Hematopoietic multipotent progenitor cell (in vitro differentiated cells): ENCODE measurements at regions not wholly inside any gene's neighbourhood (a gene's known extent, or its start where the extent isn't known, plus 50 kb on each side); places are given as distances from the start of the nearest gene placed in this dataset.

Source experiments
- DNase-seq, 3 donors: peaks; one replicate each; pipeline ENCODE4 v3.0.0-alpha.2; 2011 to 2015; ENCODE audit warnings: low read depth in 2 of 3, low spot score in 2 of 3

DNA sequence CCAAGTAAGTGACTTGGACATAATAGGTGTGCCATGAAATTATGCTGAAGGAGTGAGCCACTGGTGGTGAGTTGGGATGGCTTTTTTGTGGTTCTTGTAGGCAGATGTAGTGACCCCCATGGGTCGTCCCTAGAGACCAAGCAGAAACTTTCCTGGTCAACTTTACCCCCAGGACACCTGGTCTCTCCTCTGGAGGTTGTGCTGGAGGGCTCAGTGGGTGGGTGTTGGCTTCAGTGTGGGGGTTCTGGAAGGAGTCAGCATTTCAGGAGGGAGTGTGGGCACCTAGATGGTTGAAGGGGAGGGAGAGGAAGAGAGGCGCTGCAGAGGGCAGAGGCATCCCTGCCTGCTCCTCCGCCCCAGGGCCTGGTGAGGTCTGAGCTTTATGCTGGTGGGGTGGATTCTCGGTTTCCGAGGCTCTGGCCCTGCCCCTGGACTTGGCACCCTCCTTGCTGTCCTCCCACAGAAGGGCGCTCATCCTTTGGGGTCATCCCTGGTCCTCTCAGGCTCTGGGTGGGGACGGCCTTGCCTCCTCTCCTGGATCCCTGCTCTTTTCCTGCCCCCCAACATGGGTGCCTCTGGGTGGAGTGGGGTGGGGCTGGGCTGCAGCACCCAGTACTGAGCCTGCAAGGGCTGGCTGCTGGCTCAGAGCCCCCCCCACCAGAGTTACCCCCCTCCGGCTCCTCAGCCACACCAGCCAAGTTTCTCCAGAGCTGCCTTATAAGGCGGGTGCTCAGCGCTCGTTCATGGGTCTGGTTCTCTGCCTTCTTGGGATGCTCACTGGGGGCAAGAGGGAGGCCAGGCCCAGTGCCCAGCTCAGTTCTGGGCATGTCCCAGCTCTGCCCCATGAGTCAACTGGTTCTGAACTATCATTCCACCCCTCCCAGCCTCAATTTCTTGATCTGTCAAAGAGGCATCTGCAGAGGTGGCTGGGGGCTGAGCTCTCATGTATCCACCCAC, 266.8 kb downstream of the SEC14L1 start:
- no peak for DNase-seq

DNA sequence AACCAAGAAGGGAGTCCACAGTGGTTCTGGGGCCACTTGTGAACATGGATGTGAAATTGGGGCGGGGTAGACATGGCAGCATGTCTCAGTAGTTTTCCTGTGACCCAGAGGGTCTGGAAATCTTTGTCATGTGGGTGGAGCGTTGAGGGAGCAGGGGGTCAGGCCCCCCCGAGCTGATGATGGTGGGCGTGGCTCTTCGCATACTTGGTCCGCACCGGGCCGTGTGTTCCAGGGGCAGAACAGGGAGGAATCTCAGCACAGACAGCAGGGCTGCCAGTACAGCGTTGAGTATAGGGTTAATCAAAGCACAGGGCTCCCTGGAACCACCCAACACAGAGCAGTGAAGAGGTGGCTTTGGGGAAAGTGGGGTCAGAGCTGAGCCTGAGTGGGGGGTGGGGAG, 267.5 kb downstream of the SEC14L1 start:
- DNase-seq, result no peak

DNA sequence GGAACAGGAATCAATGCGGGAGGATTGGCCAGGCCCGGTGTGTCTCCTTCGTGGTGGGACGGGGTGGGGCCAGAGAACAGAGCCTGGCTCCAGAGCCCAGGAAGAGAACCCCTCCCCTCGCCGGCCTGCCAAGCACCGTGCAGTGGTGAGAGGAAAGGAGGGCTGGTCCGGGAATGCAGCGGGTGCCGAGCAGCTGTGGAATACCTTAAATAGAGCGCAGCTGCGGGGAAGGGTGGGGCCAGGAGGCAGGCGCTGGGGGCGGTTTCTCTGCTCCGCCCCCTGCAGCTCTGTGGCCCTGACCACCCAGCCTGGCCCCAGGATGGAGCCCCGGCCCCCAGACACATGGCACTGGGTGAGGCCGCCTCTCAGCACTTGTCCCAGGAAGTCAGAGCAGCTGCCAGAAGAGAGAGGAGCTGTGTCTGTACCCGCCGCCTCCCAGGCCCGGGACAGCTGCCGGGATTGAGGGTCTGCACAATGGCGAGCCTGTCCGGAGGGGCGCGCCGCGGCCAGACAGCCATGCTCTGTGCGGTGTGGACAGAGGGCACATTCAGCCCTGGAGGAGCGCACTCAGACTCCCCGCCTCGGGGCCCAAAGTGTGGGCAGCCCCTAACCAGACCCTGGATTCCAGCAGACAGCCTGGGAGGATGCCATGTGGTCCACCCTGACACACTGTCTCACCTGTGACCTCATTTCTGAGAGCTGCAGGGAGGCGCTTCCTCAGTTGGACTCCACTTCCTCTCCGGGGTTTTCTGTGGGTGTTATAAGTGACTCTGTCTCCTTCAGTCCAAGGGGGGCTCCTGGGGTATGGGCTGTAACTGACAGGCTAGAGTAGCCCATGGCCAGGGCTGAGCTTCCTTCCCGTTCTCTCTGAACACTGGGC, 268.8 kb downstream of the SEC14L1 start:
- no peak for DNase-seq

DNA sequence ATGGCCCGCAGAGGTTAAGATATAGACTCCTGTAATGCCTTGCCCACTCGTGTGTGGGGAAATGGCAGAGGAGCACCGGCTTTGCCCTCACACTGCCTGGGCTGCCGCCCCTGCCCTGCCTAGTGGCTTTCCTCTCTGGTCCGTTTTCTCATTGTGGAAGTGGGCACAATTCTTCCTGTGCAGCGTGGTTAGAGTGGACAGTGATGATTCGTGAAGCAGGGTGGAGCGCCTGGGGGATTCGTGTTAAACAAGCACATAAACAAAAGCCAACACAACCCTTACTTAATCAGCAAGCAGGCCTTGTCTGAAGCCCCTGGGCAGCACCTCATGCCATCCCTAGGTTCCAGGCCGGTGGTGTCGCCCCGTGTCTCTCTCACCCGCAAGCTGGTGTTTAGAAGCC, 269.7 kb downstream of the SEC14L1 start:
- DNase-seq, result no peak

DNA sequence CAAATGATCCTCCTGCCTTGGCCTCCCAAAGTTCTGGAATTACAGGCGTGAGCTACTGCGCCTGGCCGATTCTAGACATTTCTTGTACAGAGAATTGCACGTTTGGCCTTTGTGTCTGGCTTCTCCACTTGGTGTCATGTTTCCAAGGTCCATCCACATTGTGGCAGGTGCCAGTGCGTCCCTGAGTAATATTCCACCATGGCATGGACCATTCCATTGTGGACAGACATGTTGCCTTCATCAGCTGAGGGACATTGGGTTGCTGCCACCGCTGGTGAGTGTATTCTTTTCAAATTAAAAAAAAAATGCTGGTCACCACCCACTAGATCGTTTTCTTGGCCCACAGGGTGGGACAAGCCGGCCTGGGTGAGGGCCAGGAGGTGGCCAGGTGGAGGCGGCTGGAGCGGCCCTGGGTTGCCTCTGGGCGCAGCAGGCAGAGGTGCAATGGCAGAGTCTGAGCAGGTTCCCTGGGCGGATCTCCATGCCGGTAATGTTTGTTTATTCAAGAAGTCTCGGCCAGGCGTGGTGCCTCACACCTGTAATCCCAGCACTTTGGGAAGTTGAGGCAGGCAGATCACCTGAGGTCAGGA, 274.1 kb downstream of the SEC14L1 start:
- no peak for DNase-seq

DNA sequence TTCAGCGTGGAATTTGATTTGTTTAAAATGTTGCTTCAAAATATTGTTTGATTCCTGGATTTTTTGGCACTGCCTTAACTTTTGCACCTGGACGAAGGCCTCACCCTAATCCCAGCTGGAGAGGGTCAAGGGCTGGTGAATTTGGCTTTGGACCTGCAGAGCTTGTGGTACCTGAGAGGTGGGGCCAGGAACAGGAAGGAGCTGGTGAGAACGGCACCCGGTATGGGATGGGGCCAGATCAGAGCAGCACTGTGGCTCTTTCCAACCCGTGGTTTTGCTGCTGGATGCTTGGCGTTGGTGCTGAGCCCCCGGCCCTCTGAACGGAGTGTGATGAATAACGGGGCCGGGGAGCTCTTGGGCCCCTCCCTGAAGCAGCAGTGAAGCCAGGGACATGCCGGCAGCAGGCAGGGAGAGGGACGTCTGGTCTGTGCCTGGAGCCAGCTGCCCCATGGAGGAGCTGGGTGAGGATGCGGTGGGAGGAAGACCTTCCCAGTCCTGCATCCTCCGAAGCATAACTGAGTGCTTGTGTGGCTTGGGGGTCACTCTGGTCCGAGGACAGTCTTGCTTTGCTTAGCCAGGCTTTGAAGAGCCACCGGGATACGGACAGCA, 275.4 kb downstream of the SEC14L1 start:
- no peak for DNase-seq

DNA sequence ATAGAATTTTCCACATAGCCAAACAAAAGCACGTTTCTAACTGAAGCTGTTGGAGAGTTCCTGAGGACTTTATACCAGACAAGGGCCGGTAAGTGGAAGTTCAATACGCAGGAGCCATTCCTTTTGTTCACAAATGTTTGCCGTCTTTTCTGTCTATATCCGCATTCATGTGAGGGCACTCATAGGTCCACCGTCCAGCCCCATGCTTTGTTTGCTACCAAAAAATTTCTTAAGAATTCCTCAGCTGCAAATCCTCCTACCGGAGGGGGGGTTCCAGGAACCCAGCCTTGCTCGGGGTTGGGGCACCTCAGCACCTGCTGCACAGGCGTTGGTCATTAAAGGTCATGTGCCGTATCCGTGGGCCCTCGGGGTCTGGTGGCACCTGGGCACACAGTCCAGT, 276.8 kb downstream of the SEC14L1 start:
- DNase-seq, result no peak

DNA sequence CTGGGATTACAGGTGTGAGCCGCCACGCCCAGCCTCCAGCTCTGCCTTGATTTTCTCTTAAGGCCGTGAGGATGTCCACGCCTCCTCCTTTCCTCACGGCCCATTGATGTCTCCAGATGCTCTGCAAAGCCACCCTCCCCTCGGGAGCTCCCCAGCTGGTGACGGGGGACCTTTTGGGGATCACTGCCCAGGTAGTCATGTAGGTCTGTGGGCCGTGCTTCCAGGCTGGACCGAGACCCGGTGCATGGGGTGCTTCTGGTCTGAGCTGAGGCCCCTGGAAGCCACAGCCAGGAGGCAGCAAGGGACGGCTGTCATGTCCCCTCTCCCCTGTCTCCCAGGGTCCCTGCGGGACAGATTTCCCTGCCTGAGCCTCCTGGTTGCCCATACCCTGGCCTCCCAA, 277.8 kb downstream of the SEC14L1 start:
- DNase-seq, result no peak

DNA sequence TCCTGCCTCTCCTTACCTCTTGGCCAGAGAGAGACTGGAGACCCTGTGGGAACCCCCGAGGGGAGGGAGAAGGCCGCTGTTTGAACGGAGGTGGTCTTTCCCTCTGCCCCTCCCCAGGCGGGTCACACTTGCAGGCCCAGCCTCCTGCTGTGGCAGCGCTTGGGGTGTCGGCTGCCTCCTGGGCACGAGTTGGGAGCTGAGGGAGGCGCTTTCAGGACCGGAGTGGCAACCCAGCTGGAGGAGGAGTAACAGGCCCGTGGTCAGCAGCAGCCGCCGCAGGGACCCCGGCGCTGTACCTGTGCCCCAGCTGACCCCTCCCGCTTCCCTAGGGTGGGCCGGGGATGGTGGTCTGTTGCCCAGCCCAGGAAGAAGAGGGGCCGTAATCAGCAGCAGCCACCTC, 278.3 kb downstream of the SEC14L1 start:
- no peak for DNase-seq

DNA sequence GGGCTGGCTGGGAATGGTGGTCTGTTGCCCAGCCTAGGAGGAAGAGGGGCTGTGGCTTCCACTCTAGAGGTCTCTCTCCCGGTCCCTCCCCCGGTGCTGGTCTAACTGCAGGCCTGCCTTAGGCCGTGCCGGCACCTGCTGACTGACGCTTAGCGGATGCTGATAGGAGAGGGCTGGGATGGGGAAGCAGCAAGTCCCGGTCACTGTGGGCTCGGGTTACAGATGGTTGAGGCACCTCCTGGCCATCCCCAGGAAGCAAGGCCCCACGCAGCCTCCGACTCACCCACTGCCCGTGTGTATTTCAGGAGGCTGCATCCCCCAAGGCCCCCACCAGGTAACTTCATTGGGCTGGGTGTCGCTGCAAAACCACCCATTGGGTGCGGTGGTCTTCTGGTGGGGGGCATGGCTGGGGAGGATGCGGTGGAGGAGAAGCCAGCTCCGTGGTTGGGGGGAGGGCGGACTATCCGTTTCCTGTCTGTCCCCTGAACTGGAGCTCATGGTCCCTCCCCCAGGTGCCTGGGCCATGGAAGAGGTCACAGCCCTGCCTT, 278.9 kb downstream of the SEC14L1 start:
- DNase-seq, result no peak

DNA sequence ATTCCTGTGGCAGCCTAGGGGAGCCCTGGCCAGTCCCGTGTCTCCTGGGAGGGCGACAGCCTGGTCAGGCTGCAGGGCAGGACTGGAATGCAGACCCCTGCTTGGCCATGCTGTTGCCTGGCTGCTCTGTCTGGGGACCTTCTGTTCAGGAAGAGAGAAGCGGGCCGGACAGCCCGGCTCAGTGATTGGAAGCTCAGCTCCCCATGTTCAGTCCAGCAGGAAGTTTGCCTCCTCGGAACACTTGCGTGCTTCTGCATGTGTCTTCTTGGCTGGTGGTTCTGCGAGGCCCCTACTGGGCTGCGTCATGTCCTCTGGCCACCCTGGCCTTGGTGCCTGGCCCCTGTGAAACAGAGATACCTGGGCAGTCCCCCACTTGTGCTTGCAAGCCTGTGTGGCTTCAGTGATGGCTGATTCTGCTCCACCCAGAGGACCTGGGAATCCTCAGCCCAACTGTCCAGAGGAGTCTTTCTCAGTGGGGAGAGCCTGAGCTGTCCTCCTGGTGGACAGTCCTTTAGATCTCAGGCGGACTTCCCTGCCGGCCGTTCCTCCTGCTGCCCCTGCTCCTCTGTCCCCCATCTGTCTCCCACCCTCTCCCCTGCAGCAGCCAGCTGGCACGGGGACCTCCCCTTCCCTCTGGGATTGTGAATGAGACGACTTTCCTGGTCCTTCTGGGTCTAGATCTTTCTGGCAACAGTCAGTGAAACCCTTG, 279.5 kb downstream of the SEC14L1 start:
- DNase-seq, result no peak

DNA sequence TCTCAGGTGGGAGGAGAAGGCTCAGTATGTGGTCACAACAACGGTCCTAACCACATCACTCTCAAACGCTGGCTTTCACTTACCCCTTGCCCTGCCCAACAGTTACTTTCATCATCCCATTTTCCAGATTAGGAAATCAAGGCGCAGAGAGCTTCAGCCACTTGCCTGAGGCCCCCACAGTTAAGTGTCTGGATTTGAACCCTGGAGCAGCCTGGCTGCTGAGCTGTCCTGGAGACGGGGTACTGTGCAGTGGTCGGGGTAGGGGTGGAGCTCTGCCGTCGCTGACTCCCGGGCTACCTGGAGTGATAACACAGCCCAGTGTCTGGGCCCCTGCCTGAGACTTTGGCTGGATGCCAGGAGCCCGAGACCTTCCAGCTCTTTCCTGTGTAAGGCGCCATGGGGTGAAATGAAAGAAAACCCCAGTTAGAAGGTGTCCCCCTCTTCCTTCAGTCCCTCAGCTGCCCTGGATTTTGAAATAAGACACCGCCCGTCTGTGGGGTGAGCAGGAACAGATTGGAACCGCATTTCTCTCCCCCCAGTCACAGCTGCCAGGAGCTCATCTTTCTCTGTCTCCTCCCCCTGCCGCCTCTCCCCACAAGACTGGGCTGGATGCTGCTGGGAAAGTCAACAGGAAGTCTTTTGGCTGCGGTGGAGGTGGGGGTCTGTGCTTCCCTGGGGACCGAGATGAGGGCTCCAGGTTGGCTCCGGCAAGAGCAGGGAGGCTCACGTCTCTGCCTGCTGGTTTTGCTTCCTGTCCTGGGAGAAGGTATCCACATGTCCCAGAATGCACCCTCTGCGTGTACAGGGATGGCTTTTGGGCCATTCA, 280.2 kb downstream of the SEC14L1 start:
- DNase-seq, result peak in 1 of 3 donors; percentile 54

DNA sequence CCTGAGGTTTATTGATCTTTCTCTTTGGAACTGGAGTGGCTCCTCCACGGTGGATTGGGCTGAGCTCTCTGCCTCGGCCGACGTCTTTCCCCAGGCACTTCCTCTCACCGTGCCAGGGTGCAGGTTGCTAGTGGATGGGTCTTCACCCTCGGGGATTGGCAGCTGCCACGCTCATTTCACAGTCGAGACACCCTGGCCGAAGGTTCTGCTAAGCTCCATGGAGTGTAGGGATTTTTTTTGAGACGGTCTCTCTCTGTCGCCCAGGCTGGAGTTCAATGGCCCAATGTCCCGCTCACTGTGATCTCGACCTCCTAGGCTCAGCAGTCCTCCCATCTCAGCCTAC, 280.8 kb downstream of the SEC14L1 start:
- DNase-seq, result no peak

DNA sequence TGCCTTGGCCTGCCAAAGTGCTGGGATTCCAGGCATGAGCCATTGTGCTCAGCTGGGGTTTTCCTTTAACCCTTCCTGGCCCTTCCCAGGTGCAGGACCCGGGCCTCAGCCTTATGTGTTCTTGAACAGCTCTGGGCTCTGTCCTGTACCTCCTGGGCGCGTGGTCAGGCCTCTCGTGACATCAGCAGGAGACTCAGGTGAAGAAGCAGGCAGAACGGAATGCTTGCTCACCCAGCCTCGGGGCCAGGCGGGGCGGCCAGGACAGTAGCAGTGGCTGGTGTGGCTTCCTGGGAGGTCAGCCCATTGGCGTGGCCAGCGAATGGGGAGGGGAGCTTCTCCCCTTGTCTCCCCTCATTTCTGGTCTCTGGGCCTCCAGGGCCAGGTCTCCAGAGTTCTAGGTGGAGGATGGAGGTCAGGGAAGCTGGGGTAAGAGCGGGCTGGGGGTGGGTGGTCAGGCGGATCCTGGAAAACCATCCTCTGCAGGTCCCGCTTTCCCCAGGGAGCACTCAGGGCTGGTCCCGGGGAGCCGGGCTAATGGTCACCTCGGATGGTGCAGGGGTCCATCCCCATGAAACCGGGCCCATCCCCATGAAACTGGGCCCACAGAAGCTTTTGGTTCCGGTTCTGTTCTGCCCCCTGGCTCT, 281.5 kb downstream of the SEC14L1 start:
- no peak for DNase-seq

DNA sequence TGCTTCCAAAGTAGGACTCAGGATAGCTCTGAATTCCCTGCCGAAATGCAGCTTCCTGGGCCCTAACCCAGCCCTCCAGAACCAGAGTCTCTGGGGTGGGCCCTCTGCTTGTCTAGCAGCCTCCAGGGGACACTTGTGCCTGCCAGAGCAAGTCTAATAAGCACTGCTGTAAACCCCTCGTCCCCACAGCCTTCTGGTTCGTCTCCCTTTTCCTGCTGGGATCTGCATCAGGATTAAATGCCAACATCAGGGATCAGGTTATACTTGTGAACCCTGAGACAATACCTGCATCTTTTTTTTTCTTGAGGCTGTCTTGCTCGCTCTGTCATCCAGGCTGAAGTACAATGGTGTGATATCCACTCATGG, 282.0 kb downstream of the SEC14L1 start:
- no peak for DNase-seq

DNA sequence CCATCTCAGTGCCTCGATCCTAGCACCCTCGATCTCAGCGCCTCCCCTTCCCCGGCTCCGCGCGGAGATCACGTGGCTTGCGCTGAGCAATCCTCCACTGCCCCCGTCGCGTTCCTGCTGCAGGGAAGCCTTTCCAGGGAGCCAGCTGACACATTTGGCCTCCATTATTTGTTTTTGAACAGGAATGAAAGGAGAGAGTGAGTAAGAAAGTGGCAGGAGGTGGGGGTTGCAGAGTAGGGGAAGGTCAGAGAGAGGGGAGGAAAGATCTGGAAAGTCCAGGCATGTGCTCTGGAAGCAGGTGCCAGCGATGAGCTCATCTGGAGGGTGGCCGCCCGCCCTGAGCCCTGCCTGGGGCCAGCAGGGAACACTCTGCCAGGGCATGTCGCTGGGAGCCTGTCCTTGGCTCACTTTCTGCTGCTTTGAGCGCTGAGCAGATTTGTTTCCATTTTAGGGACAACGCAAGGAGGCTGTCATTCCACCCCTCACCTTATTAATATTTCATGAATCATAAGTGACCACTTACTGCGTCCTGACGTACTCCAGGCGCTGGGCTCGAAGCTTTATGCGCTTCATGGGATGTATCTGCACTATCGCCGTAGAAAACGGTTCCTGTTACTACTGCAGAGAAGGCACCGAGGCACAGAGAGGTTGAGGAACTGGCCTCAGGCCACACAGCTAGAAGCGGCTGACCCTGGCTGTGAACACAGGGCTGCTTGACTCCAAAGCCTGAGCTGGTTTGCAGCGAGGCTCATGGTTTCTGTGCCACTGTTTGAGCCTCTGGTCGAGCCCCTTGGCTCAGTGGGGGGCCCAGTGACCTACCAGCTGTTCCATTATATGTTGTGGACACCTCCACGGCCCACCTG, 283.1 kb downstream of the SEC14L1 start:
- DNase-seq, result no peak

DNA sequence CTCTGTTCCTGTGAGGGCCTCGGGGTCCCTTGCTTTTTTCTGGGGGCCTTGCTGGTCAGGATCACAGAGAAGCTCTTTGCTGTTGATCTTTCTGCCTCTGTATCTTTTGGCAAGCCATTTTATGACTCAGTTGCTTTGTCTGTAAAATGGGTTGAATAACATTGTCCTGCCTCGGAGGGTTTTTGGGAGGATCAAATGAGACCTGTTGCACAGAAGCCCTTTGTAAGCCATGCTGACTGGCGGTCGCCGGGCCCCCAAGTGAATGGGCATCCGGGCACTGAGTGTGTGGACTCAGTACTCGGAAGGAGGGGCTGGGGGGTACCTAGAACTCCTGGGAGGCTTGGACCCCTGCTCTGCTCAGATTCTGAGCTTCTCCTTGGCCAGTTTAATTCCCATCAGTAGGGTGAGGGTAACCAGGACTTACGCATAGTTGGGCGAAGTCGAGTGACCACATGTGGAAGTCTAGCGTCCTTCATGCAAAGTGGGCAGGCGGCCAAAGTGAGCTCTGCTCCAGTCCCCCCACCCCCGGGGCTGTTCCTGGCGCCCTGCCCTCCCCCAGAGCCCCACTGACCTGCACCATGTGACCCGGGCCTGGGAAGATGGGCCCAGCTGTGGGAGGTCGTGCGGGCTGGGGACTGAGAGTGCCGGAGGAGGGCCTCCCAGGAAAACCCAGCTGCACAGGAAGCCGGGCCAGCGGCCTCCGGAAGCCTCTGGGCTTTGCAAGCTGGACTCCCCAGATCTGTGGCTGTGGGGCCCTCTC, 284.0 kb downstream of the SEC14L1 start:
- DNase-seq, result peak in 1 of 3 donors; percentile 29
